ENCODE measurements at regions not wholly inside any gene's neighbourhood (a gene's known extent, or its start where the extent isn't known, plus 50 kb on each side); places are given as distances from the start of the nearest gene placed in this dataset.

DNA sequence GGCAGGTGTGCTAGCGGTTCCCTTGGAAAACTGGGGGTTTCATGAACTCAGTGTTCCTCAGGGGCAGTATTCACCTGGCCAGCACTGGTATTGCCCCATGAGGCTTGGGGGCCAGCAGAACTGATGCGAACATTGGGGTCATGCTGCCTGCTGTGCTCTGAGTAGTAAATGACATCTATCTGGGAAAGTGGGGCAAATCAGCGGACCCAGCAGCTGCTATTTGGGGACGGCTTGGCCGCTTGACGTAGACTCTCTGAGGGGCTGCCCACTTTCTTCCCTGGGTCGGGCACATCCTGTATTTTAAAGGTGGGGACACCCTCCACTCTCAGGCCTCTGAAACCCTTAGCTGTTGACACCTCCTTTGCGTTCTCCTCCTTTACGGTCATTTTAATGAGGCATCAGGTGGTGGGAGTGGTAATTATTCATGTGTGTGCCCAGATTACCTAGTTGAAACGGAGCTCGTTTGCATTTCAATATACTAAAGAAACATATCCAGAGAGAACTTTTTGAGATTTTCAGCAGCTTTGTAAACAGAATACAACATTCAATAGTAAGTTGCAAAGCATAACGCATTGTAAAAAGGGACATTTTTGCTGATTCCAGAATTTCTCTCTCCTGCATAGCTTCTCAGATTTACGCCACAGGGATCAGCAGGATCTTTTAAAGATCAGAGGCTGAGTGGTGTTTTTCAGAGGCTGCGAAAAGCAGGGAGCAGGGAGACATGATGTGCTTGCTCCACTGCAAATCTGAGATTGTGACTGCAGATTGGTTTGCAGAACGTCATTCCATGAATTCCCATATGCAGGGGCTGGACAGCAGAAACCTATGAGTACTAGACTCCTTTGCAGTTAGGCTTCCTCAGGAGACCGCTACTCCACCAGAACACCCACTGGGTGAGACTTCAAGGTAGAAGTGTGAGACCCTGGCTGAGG lies 56.8 kb upstream of the ZFR start:
- DNase-seq: no peak

- no peak for DNase-seq
Measured at GRCh38 chr5:32500181-32500580, 55.6 kb upstream of the ZFR start.

GRCh38 chr5:32499261-32499660 lies 54.7 kb upstream of the ZFR start:
- no peak for DNase-seq

GRCh38 chr5:32498484-32498883 lies 53.9 kb upstream of the ZFR start:
- no peak for DNase-seq

DNA sequence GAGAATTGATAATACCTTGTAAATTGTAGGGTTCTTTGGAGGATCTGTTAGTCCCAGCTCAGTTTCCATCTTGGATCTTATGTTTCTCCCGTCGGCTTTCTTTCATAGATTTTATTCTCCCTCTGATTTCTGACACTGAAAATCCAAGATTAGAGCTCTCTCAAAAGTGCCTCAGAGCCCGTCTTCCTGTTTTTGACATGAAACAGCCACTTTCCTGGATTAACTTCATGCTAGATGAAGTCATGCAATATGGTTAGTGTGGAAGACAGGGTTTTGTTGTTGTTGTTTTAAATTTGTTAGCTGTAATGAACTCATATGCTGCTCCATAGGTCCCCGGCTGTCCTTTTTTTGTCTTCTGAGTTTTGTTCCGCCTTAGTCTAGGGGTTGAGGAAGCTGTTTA lies 51.6 kb upstream of the ZFR start:
- no peak for DNase-seq

DNA sequence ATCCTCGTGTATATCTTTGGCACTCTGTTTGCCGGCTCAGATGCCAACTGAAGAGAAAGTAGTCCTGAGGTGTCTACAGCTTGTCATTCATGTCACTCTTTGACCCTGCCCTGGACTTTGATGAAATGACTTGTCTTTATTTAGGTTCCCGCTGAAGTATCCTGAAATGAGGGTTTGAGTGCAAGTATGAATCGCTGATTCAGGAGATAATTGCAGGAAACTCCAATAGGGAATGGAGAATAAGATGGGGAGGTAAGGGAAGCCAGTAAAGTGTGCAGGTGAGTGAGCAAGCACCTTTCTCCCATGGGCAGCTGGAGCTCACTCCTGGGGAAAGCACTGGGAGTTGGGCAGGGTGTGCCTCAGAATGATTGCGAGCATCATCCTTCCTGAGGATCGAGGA lies 50.3 kb upstream of the ZFR start:
- no peak for DNase-seq
